ENCODE measurements at regions not wholly inside any gene's neighbourhood (a gene's known extent, or its start where the extent isn't known, plus 50 kb on each side); places are given as distances from the start of the nearest gene placed in this dataset.

DNA sequence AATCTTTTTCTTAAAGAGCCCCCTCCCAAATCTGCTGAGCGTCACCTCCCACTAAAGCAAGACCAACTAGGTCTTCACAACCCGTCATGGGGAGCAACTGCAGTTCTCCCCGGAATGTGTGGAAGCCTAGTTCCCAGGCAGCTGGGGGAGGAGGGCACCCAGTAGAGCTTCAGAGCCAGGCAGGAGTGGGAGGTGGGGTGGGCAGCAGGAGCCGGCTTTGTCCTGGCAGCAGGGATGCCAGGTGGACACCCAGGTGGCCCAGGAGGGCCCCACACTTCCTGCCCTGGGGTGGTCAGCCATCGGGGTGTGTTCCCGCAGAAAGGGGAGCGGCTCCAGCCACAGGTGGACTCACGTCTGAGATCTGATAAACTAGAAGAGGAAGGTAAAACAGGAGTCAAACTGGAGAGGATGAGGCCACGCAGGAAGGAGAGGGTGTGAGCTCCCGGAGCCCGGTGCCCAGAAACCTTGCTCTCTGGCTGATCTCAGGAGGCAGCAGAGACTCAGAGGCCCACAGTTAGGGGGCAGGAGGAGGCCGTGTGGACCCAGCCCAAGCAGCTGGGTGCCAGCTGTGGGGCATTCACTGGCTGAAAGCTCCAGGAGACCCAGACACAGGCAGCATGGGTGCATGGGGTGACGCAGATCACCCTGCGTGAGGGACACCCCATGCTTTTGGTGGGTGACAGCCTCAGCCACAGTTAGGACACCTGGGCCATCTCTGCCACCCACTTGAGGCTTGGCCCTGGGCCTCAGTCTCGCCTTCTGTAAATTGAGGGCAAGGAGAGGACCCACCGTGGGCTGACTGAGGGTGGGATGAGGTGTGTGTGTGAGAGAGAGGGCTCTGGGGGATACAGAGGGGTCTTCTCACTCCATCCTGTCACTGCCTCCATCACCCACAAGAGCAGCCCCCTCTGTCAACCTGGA is 260.8 kb upstream of the TNRC6C start:
- no peak for DNase-seq (ENCODE audit: low read depth in 3 of 3)

DNA sequence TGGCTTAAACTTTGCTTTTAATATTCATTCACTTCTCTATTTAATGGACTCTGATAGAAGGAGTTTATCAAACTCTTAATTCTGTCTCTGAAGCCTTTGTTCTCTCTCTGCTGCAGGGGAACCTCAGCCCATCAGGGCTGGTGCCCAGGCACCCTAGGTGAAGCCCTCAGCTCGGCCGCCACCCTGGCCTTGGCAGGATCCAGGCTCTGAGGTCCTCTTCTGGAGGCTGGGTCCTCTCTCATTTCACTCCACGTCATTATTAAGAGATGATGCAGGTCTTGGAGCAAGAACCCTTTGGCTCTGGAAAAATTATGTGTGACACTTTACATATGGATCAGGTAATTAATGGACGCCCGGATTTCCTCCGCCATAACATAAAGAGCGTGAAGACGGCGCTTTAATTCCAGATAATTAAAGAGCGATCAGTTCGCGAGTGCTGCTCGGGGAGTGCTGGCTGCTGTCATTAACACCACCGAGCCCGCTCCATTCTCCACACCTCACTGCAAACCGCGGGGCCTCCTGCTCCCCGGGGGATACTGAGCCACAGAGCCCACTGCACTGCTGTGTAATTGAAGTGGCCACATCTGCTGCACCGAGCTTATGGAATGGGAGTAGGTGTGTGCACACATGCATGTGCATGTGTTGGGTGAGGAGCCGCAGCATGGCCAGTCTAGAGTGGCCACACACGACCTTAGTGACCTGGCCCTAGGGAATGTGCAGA is 259.4 kb upstream of the TNRC6C start:
- DNase-seq (ENCODE audit: low read depth in 3 of 3) = no peak

DNA sequence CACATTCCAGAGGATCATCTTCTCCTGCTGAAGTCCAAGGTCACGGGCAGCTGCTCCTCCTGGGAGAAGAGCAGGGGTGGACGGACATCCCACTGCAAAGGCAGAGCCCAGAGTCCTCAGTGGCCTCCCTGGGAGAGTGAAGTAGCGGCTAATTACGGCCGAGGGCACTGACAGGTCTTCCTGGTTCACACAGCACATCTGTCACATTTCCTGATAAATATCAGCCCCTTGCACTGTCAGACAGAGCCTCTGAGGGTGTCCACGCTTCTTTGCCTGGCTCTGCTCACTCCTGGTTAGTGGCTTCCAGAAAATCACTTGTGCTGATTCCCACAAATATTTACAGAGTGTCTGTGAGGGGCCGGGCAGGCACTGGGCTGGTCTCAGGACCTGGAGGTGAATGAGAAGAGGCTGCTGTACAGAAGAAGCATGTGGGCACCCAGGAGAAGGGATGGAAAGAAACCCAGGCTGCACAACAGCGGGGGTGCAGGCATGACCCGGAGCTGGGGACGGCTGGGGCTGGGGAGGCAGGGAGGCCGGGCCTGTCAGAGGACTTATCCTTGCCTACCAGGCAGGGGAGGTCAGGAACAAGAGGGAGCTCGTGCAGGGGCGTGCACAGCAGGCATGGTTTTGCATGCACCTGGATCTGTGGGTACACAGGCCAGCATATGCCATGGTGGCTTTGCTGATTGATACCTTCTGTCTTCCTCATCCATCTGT is 258.2 kb upstream of the TNRC6C start:
- DNase-seq (ENCODE audit: low read depth in 3 of 3) = no peak

DNA sequence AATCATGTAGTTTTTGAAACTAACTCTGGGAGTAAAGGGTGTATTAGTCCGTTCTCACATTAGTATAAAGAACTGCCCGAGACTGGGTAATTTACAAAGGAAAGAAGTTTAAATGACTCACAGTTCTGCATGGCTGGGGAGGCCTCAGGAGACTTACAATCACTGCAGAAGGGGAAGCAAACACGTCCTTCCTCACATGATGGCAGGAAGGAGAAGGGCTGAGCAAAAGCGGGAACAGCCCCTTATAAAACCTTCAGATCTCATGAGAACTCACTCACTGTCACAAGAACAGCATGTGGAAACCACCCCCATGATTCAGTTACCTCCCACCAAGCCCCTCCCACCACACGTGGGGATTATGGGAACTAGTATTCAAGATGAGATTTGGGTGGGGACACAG is 256.5 kb upstream of the TNRC6C start:
- no peak for DNase-seq (ENCODE audit: low read depth in 3 of 3)

DNA sequence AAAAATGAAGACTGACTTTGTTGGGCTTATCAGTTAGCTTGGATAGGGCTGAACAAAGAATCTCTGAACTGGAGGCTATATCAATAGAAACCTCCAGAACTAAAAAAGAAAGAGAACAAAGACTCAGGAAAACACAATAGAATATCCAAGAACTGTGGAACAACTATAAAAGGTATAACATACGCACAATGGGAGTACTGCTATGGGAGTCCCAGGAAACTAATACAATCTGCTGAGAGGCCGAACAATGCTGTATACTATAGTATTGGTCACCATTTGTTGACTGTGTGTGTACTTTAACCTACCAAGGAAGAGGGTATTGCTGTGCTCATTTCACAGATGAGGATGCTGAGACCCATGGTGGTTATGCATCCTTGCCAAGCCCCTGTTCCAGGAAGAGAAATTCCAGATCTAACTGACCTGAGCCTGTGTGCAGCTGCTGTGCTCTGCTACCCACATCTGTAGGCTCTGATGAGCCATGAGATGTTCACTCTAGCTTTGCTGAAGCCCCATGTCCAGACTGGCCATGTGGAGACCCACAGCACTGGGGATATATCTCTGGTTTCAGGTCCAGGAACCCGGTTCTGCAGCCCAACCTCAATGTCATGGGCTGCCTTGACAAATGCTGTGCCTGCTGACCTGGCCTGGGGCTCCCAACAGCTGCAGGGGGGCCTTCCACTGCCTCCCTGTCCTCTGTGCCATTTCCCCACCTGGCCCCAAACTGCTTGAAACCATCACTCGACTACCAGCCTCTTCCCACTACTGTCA is 254.3 kb upstream of the TNRC6C start:
- no peak for DNase-seq (ENCODE audit: low read depth in 3 of 3)

DNA sequence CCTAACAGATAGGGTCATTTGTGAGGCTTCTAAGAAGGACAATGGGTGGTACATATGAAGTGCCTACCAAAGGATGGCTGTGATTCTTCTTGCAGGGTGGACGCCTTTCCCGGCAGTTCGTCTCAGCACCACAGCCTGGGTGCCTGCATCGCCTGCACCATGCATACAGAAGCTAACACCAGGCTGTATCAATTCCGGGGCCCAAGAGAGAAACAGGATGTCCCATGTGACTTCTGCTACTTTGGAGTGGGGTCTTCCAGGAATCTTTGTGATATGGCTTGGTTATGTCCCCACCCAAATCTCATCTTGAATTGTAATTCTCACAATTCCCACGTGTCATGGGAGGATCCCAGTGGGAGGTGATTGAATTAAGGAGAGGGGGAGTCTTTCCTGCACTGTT is 251.6 kb upstream of the TNRC6C start:
- no peak for DNase-seq (ENCODE audit: low read depth in 3 of 3)

DNA sequence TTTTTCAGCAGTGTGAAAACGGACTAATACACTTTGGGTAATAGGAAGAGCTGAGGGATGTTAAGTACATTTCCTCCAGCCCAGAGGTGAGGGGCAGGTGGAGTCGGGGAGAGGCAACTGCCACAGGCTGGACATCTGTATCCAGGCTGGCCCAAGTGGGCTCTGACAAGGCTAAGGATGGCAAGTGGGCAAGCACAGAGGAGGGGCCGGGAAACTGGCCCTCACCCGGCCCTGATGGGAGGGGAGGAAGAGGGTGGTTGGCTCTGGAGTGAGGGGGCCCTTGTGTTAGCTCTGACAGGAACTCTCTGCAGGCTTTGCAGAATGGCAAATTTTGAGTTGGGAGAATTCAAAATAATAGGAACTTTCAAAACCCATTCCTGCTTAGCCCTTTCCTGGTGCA is 251.0 kb upstream of the TNRC6C start:
- no peak for DNase-seq (ENCODE audit: low read depth in 3 of 3)

DNA sequence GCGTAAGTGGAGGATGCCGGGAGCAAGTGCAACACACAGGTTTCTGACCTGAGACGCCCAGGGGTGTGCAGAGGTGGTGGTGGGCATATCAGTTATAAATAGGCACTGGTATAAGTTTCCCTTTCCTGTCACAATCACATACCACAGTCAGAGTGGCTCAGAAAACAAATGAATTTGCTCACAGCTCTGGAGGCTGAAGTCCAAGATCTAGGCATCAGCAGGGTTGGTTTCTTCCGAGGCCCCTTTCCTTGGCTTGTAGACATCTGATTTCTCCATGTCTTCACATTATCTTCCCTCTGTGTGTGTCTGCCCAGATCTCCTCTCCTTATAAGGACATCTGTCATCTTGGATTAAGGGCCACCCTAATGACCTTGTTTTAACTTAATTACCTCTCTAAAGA is 250.5 kb upstream of the TNRC6C start:
- DNase-seq (ENCODE audit: low read depth in 3 of 3) = no peak

DNA sequence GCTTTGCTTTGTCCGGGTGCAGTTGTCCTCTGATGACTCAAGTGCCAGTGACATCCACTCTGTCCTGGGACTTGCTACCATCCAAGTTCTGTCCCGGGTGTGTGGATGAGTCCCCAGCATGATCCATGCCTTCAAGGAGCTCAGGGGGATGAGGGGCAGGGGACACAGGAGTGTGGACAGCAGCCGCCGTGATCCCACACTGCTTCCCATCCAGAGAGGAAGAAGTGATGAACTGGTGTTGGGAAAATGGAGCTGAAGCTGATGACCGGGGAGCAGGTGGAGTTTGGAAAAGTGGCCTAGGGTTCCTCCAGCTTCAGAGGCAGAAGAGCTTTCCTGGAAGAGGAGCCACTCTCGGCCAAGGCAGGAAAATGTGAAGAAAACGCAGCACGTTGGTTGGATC is 249.6 kb upstream of the TNRC6C start:
- no peak for DNase-seq (ENCODE audit: low read depth in 3 of 3)

DNA sequence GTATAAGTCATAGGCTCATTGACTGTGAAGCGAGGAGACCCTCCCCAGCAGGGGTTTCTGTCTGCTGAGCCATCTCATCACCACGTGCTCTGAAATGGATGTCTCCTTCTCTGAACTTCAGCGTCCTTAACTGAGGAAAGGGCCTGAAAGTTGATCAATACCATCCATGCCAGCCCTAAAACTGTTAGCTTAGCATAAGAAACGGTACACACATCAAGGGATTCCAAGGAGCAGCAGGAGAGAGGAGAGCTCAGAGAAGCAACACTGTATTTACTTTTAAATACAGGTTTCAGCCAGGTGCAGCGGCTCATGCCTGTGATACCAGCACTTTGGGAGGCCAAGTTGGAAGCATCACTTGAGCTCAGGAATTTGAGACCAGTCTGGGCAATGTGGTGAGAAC is 248.9 kb upstream of the TNRC6C start:
- no peak for DNase-seq (ENCODE audit: low read depth in 3 of 3)

DNA sequence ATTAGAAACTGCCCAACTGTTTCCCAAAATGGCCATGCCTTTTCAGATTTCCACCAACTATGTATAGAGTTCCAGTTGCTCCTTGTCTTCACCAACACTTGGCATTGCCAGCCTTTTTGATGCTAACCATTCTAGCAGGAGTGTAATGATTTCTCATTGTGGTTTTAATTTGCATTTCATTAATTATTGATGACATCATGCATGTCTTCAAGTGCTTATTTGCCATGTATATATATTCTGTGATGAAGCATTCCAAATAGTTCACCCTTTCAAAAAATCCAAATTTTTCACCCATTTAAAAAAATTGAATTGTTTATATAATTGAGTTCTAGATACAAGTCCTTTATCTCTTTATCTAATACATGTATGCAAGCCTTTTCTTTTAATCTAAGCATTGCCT is 245.9 kb upstream of the TNRC6C start:
- DNase-seq (ENCODE audit: low read depth in 3 of 3) = no peak

DNA sequence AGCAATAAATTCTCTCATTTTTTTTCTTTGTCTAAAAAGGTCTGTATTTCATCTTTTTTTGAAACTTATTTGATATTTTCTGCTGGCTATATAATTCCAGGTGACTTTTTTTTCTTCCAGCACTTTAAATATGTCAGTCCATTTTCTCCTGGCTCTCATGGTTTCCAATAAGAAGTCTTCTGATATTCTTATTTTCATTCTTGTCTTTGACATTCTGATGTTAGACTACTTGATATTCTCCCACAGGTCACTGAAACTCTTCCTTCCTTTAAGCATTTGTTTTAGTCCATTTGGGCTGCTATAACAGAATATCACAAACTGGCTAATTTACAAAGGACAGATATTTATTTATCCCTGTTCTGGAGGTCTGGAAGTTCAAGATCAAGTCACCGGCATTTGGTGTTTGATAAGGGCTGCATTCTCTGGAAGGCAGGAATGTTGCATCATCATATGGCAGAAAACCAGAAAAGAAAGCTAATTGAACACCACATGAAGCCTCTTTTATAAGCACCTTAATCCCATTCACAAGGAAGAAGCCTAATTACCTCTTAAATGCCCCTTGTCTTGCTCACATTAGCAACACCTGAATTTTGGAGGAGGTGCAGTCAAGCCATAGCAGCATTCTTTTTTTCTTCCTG is 242.1 kb upstream of the TNRC6C start:
- DNase-seq (ENCODE audit: low read depth in 3 of 3) = no peak

DNA sequence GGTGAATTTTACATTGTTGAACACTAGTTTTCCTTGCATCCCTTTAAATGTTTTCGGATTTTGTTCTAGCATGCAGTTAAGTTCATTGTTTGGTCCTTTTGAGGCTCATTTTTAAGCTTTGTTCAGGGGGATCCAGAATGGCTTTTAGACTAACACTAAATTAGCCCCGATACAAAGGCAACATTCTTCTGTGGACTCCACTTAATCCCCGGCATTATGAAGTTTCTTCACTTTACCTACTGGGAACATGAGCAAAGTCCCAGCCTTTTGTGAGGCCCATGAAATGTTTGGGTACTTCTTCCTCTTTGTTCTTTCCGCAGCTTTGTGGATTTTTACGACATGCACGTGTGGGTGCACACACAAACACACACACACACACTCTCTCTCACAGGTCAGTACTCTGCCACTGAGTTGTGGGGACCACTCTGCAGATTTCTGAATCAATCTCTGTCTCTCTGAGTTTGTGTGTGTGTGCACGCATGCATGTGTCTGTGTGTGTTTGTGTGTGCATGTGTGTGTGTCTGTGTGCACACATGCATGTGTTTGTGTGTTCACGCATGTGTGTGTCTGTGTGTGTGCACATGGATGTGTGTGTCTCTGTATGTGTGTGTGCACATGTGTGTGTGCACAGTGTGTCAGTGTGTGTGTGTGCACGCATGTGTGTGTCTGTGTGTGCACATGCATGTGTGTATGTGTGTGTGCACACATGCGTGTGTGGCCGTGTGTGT is 240.4 kb upstream of the TNRC6C start:
- no peak for DNase-seq (ENCODE audit: low read depth in 3 of 3)

DNA sequence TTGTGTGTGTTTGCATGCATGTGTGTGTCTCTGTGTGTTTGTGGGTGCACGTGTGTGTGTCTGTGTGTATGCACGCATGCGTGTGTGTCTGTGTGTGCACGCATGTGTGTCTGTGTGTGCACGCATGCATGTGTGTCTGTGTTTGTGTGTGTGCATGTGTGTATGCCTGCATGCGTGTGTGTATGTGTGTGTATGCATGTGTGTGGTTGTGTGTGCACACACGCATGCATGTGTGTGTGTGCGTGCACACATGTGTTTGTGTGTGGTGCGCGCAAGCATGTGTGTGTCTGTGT is 239.9 kb upstream of the TNRC6C start:
- no peak for DNase-seq (ENCODE audit: low read depth in 3 of 3)

DNA sequence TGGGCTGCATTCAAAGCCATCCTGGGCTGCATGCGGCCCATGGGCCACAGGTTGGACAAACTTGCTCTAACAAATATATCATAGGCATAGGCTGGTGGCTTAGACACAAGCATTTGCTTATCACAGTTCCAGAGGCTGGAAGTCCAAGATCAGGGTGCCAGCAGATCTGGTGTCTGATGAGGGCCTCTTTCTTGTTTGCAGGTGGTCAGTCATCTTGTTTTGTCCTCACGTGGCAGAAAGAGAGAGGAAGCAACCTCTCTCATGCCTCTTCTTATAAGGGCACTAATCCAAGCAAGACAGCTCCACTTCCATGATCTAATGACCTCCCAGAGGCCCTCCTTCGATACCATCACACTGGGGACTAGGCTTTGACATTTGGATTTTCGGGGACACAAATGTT is 238.7 kb upstream of the TNRC6C start:
- DNase-seq (ENCODE audit: low read depth in 3 of 3) = no peak

DNA sequence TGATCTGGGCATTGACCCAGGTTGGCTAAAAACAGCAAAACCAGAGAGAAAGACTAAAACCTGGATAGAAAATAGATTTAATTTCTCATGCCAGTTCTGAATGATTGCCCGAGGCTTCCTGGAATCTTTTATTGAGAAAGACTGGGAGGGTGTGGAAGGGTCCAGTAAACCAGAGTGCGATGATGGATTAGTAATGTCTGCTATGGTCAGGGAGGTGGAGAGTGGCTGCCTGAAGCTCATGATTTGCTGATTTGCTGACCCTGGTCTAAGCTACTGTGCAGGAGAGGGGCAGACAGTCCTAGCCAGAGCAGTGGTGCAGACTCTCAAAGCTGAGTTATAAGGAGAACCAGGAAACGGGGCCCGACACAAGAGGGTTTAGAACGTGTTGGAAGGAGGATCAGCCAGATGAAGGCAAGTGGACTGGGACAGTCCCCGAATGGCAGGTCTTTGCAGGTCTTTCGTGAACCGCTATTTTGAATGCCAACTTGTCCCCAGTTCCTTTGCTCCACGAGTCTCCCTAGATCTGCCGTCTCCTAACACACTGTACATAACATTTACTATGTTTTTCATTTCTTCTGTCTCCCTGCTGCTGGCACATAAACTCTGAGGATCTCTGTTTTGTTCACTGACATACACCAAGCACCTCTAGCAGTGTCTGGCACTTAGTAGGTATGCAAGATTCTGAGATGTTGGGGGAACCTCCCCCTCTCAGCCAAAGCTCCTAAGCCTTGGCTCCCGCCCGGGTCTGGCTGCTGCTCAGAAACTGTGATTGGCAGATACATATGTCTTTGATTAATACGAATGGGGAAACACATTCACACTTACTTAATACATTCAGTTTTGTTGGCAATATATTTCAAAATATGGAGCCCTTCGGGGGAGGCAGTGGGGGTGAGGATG is 237.3 kb upstream of the TNRC6C start:
- no peak for DNase-seq (ENCODE audit: low read depth in 3 of 3)

DNA sequence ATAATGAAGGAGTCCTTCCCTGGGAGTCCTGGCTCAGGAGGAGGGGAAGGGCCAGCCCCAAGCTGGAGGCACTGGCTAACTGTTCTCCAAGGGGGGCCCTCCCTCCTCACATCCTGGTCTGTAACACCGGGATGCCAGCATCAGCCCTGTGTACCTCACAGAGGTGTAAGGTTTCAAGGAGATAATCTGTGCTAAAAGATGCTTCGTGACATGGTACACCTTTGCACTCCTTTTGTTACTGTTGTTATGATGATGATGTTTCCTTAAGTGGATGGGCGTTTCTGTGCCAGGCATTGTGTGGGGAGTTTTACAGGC is 236.7 kb upstream of the TNRC6C start:
- DNase-seq (ENCODE audit: low read depth in 3 of 3) = no peak

DNA sequence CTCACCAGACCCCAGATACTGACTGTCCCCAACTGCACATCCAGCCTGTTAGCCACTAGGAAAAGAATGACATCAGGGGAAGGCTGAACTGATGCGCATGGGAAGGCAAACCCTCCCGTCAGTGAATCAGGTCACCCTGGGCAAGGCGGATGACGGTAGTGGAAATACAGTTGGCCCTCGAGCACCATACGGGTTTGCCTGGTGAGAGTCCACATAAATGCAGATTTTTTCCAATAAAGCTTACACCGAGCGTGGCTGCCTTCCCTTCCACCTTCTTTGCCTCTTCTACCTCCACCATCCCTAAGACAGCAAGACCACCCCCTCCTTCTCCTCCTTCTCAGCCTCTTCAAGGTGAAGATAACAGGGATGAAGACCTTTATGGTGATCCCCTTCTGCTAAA is 236.1 kb upstream of the TNRC6C start:
- DNase-seq (ENCODE audit: low read depth in 3 of 3) = no peak

DNA sequence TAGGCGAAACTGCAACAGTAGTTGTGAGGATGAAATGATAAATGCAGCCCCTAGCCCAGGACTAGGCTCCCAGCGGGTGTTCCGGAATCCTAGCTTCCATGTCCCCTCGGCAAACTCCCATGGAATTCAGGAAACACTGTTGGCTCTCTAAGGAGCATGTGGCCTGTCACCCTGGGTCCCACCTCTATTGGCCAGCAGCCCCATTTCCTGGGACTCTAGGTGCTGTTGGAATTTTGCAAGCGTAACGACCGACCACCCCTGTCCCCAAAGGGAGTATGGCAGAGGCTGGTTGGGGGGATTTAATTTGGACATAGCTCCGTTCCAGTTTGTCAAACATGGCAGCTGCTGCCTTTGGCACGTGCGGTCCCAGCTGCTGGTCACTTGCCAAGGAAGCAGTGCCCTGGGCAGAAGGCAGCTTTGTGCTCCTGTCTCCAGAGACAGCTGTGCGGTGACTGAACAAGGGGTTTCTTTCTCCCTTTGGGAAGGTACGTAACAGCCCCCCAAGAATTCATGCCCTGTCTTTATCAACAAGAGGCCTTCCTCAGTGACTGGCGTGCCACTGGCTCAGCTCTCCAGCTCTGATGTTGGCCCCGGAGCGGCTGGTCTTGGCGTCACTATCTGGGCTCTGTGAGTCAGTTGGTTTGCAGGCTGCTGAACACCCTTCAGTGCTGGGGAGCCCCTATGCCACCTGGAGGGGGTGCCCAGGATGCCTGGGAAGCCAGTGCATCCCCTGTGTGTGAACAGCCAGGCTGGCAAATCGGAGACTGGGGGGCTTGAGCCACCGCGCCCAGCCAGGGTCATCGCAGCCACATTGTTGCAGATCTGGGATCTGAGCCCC is 235.2 kb upstream of the TNRC6C start:
- DNase-seq (ENCODE audit: low read depth in 3 of 3) = no peak
